GM12873 (cell line): ENCODE measurements at regions not wholly inside any gene's neighbourhood (a gene's known extent, or its start where the extent isn't known, plus 50 kb on each side); places are given as distances from the start of the nearest gene placed in this dataset.

ENCODE experiments used
- TF ChIP-seq, protein P1 (sequence below): IDR thresholded peaks from 2 replicates; pipeline ENCODE4 v1.5.1; 2012; ENCODE audit warnings: low read depth, mild to moderate bottlenecking, moderate library complexity, low read length, control low read depth; ENCODE audit not compliant: insufficient read depth; ENCODE audit errors: missing control alignments

DNA sequence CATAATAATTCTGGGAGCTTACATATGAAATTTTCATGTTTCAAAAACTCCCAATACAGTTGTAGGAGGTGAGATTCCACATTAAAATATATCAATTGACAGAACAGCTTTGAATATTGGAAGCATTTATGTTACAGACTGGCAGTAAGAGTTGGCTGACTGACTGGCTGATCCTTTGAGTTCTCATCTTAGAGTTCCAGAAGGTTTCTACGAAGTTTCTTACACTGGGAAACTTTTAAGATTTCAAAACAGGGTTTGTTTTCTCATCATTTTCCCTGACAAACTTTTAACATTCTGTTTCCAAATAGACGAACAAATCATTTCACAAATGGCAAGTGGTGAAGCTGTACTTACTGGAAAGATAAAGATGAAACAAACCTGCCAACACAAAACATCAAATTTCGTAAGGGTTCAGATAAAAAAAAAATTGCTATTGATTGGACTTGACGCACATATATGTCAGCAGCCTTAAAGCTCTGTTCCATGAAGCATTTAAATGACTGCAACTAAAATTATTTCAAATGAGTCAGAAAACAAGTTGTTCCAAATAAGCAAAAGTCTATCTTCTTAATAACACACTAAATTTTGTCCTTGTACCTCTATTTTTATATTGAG, 243.5 kb downstream of the SUCLA2 start:
- TF ChIP-seq, protein P1, sequence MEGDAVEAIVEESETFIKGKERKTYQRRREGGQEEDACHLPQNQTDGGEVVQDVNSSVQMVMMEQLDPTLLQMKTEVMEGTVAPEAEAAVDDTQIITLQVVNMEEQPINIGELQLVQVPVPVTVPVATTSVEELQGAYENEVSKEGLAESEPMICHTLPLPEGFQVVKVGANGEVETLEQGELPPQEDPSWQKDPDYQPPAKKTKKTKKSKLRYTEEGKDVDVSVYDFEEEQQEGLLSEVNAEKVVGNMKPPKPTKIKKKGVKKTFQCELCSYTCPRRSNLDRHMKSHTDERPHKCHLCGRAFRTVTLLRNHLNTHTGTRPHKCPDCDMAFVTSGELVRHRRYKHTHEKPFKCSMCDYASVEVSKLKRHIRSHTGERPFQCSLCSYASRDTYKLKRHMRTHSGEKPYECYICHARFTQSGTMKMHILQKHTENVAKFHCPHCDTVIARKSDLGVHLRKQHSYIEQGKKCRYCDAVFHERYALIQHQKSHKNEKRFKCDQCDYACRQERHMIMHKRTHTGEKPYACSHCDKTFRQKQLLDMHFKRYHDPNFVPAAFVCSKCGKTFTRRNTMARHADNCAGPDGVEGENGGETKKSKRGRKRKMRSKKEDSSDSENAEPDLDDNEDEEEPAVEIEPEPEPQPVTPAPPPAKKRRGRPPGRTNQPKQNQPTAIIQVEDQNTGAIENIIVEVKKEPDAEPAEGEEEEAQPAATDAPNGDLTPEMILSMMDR, result no peak

DNA sequence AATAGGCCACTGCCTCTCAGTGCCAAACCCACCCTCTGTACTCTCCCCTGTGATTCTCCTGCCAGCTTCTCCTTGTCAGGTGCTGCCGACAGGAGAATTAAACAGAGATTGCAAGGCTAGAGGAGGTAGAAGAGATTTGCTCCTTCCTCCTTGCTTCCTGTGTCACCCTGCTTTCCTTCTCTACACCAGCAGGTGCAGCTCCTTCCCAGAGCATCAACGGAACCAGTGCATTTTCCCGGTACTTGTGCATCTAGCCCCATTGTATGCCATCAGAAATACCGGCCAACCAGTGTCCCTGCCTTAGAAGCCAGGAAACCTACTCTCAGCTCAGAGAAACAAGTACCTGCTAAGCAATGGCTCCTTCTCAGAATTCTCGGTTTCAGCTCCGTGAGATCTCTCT, 253.2 kb downstream of the SUCLA2 start:
- TF ChIP-seq, protein P1, result no peak

DNA sequence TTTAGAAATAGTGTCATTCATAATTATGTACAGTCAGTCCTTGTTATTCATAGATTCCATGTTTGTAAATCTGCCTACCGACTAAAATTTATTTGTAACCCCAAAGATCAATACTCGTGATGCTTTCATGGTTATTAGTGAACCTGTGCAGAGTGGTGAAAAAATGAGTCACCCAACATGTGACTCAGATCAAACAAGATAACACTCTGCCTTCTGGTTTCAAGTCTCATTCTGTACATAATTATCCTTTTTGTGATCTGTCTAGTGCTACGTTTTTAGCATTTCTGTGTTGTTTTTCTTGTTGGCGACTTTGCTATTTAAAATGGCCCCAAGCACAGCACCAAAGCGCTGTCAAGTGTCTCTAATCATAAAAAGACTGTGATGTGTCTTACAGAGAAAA, 274.7 kb downstream of the SUCLA2 start:
- TF ChIP-seq, protein P1, result no peak

DNA sequence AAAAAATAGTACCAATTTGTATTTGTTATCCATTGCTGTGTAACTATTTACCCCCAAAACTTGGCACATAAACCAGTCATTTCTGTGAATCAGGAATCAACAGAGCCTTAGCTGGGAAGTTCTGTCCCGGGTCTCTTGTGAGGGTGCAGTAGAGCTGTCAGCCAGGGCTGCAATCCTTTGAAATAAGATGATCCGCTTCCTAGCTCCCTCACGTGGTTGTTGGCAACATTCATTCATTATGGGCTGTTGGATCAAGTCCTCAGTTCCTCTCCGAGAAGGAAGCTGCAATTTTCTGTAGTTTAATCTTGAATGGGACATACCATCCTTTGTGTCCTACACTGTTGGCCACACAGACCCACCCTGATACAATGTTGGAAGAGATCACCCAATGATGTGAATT, 277.2 kb downstream of the SUCLA2 start:
- TF ChIP-seq, protein P1, result no peak

DNA sequence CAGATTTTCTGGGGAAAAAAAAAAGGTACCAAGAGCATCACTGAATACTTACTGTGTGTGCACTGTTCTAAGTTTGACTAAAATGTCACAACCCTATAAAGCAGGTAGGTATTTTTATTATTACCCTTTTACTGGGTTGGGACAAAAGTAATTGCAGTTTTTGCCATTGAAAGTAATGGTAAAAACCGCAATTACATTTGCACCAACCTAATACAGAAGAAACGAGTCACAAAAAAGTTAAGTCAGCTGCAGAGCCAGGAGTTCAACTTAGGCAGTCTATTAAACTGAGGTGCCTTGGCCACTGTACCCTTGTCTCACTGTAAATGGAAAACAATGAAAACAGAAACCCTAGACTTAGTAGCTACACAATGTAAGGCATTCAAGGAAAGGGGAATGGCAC, 281.9 kb downstream of the SUCLA2 start:
- TF ChIP-seq, protein P1, result no peak

DNA sequence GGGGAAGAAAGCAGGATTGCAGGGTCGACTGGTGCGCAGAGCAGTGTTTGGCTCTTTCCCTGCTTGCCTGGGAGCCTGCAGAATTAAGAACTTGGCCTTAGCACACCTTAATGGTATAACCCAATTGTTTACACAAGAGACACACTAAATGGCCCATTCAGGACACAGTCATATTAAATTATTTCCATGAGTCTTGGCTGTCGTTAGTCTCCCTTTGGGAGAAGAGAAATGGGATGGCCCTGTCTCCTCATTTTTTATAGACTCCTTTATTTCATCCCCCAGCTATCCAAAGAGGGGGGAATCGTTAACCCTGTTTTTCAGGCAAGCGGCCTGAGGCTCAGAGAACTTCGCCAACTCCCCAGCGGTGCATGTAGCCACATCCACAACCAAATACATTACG, 282.5 kb downstream of the SUCLA2 start:
- TF ChIP-seq, protein P1, result no peak

DNA sequence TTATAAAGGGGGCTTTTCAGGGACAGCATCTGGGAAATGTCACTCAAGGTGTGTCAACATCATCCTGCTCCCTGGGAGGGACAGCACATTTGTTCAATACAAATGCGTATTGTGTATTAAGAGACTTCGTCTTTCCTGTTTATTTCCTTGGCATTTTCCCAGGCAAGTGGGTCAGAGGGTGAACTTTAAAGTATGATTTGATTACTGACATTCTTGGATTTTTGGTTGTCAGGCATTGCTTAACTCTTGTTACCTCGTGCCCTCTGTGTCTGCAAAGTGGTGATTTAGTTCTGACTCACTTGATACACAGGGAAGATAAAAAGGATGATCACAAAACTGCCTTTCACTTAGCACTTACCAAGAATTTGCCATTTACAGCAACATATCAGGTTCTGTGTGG, 292.7 kb downstream of the SUCLA2 start:
- TF ChIP-seq, protein P1, result no peak
